SW480 (cell line): ENCODE measurements at regions not wholly inside any gene's neighbourhood (a gene's known extent, or its start where the extent isn't known, plus 50 kb on each side); places are given as distances from the start of the nearest gene placed in this dataset.

Source experiments
- DNase-seq: peaks from one replicate; pipeline ENCODE4 v3.0.0-alpha.2; 2016; ENCODE audit warnings: low spot score

DNA sequence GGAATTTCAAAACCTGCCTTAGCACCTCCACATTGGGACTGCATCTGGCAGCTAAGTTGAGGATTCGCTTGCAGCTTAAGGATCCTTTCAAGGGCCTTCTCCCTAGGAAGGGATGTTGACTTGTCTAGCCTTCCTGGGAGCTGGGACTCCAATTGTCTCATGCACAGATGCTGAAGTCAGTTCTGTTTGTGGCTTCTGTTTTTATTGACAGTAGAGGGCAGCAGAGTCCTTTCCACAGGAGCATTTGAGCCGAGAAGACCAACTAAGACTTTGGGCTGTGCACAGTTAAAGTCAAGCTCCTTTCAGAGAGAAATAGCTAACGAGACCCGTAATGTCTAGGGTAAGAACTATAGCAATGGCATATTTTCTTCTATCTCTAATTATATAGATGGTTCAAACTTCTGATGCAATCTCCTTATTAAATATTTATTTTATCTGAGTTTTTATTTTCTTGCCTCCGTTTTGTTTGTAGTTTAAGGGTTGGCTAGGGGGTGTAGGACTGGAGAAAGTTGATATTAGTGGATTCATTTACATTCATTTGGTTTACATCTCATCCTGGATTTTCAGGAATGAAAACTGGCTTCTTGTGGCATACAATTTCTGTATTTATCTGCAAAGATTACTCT is 59.7 kb upstream of the KBTBD8 start:
- peak; percentile 60 for DNase-seq

DNA sequence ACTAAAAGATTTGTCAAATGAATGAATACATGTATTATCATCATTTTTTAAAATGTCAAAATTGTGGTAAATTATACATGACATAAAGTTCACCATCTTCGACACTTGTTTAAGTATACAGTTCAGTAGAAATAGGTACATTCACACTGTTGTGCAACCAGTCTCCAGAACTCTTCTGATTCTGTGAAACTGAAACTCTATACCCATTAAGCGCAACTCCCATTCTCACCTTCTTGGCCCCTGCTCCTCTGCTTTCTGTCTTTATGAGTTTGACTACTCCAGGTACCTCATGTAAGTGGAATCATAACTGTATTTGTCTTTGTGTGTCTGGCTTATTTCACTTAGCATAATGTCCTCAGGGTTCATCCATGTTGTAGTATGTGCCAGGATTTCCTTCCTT is 50.1 kb upstream of the KBTBD8 start:
- no peak for DNase-seq
